HAP-1 (cell line): ENCODE measurements at regions not wholly inside any gene's neighbourhood (a gene's known extent, or its start where the extent isn't known, plus 50 kb on each side); places are given as distances from the start of the nearest gene placed in this dataset.

ENCODE experiments used
- DNase-seq, 2 experiments: peaks; one replicate each; pipeline ENCODE4 v3.0.0-alpha.2; 2016 to 2020; ENCODE audit warnings: low spot score in 2 of 2
- H3K27me3 ChIP-seq: fragments of 250-450 bp; sonication (Bioruptor Pico); 2 replicates; pipeline ENCODE4 v1.5.1; 2020; ENCODE audit warnings: low read depth, mild to moderate bottlenecking, moderate library complexity
- H3K36me3 ChIP-seq: fragments of 250-450 bp; sonication (Bioruptor Pico); replicated peaks from 2 replicates; pipeline ENCODE4 v1.5.1; 2020; ENCODE audit warnings: mild to moderate bottlenecking
- H3K4me1 ChIP-seq: fragments of 250-450 bp; sonication (Bioruptor Pico); 2 replicates; pipeline ENCODE4 v1.5.1; 2020; ENCODE audit warnings: mild to moderate bottlenecking
- H3K4me3 ChIP-seq: fragments of 250-450 bp; sonication (Bioruptor Pico); 2 replicates; pipeline ENCODE4 v1.5.1; 2020; ENCODE audit warnings: mild to moderate bottlenecking, moderate library complexity
- H3K9me3 ChIP-seq: fragments of 250-450 bp; sonication (Bioruptor Pico); 2 replicates; pipeline ENCODE4 v1.5.1; 2020; ENCODE audit warnings: mild to moderate bottlenecking, moderate library complexity
- in situ Hi-C: fragments of 300-500 bp; cut with MboI; formaldehyde crosslinking; loops from 3 replicates; pipeline ENCODE4 v1.14.3; 2020; ENCODE audit warnings: low sequenced_read_pairs, inconsistent platforms, mixed read lengths

GRCh38 chr7:70846208-70846607, 285.7 kb upstream of the GALNT17 start:
- Histone ChIP-seq H3K36me3 (no peaks in the 10 kb centered on the region), H3K27me3 (no peaks in the 10 kb centered on the region), H3K9me3 (no peaks in the 10 kb centered on the region), H3K4me3 (no peak overlapping the region), H3K4me1 (no peaks in the 10 kb centered on the region)
- no peak for DNase-seq
- in situ Hi-C loops = no loop called here

GRCh38 chr7:70849580-70850235, 282.2 kb upstream of the GALNT17 start:
- in situ Hi-C loops = no loop called here
- Histone ChIP-seq H3K27me3 (no peaks in the 10 kb centered on the region), H3K4me3 (no peak overlapping the region), H3K9me3 (no peaks in the 10 kb centered on the region), H3K36me3 (no peaks in the 10 kb centered on the region), H3K4me1 (no peaks in the 10 kb centered on the region)
- no peak for DNase-seq

- no peak for DNase-seq
- Histone ChIP-seq H3K4me3 (no peak overlapping the region), H3K36me3 (no peaks in the 10 kb centered on the region), H3K9me3 (no peaks in the 10 kb centered on the region), H3K4me1 (no peaks in the 10 kb centered on the region), H3K27me3 (no peaks in the 10 kb centered on the region)
- in situ Hi-C loops = loop anchor here (5.0 kb wide), 1 partner anchor 882 kb away; no protein-coding TSS in a partner anchor
These were observed 276.6 kb upstream of the GALNT17 start for GRCh38 chr7:70855373-70855772.

- in situ Hi-C loops = loop anchor here (5.0 kb wide), 1 partner anchor 880 kb away; no protein-coding TSS in a partner anchor
- Histone ChIP-seq H3K9me3 (no peaks in the 10 kb centered on the region), H3K4me3 (no peak overlapping the region), H3K36me3 (no peaks in the 10 kb centered on the region), H3K27me3 (no peaks in the 10 kb centered on the region), H3K4me1 (no peaks in the 10 kb centered on the region)
- DNase-seq = peak; percentile 16 to 84
These were observed 274.9 kb upstream of the GALNT17 start for GRCh38 chr7:70856901-70857630.

GRCh38 chr7:70857793-70858545, 274.0 kb upstream of the GALNT17 start:
- DNase-seq = no peak
- H3K27me3 ChIP-seq = no peaks in the 10 kb centered on the region
- H3K36me3 ChIP-seq = no peaks in the 10 kb centered on the region
- in situ Hi-C loops = loop anchor here (5.0 kb wide), 1 partner anchor 879 kb away; no protein-coding TSS in a partner anchor
- H3K4me1 ChIP-seq = no peaks in the 10 kb centered on the region
- no peak overlapping the region for H3K4me3 ChIP-seq
- H3K9me3 ChIP-seq = no peaks in the 10 kb centered on the region

GRCh38 chr7:70867513-70867912, 264.4 kb upstream of the GALNT17 start:
- DNase-seq = no peak
- Histone ChIP-seq H3K4me3 (no peak overlapping the region), H3K9me3 (no peaks in the 10 kb centered on the region), H3K36me3 (no peaks in the 10 kb centered on the region), H3K4me1 (no peaks in the 10 kb centered on the region), H3K27me3 (no peaks in the 10 kb centered on the region)
- in situ Hi-C loops = no loop called here

- Histone ChIP-seq H3K27me3 (no peaks in the 10 kb centered on the region), H3K4me1 (no peaks in the 10 kb centered on the region), H3K9me3 (no peaks in the 10 kb centered on the region), H3K4me3 (no peak overlapping the region), H3K36me3 (no peaks in the 10 kb centered on the region)
- in situ Hi-C loops = no loop called here
- DNase-seq = no peak
These were observed 261.6 kb upstream of the GALNT17 start for GRCh38 chr7:70870349-70870748.

- in situ Hi-C loops = no loop called here
- H3K27me3 ChIP-seq = no peaks in the 10 kb centered on the region
- H3K4me3 ChIP-seq = no peak overlapping the region
- DNase-seq = no peak
- H3K9me3 ChIP-seq = no peaks in the 10 kb centered on the region
- H3K4me1 ChIP-seq = no peaks in the 10 kb centered on the region
- no peaks in the 10 kb centered on the region for H3K36me3 ChIP-seq
These were observed 259.8 kb upstream of the GALNT17 start for GRCh38 chr7:70872188-70872587.

GRCh38 chr7:70881167-70881847, 250.6 kb upstream of the GALNT17 start:
- no peak for DNase-seq
- Histone ChIP-seq H3K36me3 (no peaks in the 10 kb centered on the region), H3K27me3 (no peaks in the 10 kb centered on the region), H3K9me3 (no peaks in the 10 kb centered on the region), H3K4me3 (no peak overlapping the region), H3K4me1 (no peaks in the 10 kb centered on the region)
- in situ Hi-C loops = no loop called here

GRCh38 chr7:70883750-70884439, 248.0 kb upstream of the GALNT17 start:
- no peaks in the 10 kb centered on the region for H3K4me1 ChIP-seq
- no peak overlapping the region for H3K4me3 ChIP-seq
- H3K36me3 ChIP-seq = no peaks in the 10 kb centered on the region
- no peaks in the 10 kb centered on the region for H3K9me3 ChIP-seq
- no peak for DNase-seq
- no peaks in the 10 kb centered on the region for H3K27me3 ChIP-seq
- in situ Hi-C loops = no loop called here

- Histone ChIP-seq H3K4me3 (no peak overlapping the region), H3K4me1 (no peaks in the 10 kb centered on the region), H3K27me3 (no peaks in the 10 kb centered on the region), H3K9me3 (no peaks in the 10 kb centered on the region), H3K36me3 (no peaks in the 10 kb centered on the region)
- no peak for DNase-seq
- in situ Hi-C loops = no loop called here
These were observed 247.5 kb upstream of the GALNT17 start for GRCh38 chr7:70884440-70884764.

- Histone ChIP-seq H3K9me3 (no peaks in the 10 kb centered on the region), H3K4me3 (no peak overlapping the region), H3K27me3 (no peaks in the 10 kb centered on the region), H3K4me1 (no peaks in the 10 kb centered on the region), H3K36me3 (no peaks in the 10 kb centered on the region)
- no peak for DNase-seq
- in situ Hi-C loops = no loop called here
These were observed 247.1 kb upstream of the GALNT17 start for GRCh38 chr7:70884809-70885208.

- in situ Hi-C loops = no loop called here
These were observed 245.4 kb upstream of the GALNT17 start for GRCh38 chr7:70886547-70886946.

More at GRCh38 chr7:70886547-70886946, 245.4 kb upstream of the GALNT17 start:
- no peaks in the 10 kb centered on the region for H3K36me3 ChIP-seq
- no peaks in the 10 kb centered on the region for H3K4me1 ChIP-seq
- H3K27me3 ChIP-seq = no peaks in the 10 kb centered on the region
- no peak for DNase-seq
- no peaks in the 10 kb centered on the region for H3K9me3 ChIP-seq
- H3K4me3 ChIP-seq = no peak overlapping the region
